ENCODE measurements at regions not wholly inside any gene's neighbourhood (a gene's known extent, or its start where the extent isn't known, plus 50 kb on each side); places are given as distances from the start of the nearest gene placed in this dataset.

GRCh38 chr21:40936178-40936577, 89.2 kb upstream of the DSCAM start:
- H3K18ac ChIP-seq (ENCODE audit: low read length), result no peak overlapping the region
- no peak overlapping the region for H2BK15ac ChIP-seq (ENCODE audit: low read length)
- H3K9me3 ChIP-seq (replicated peaks in 1 of 2; ENCODE audit: control insufficient read depth in 2 of 2, insufficient read depth in 1 of 2, low read depth in 1 of 2, low read length in 2 of 2), result no peaks in the 10 kb centered on the region
- no peak overlapping the region for H3K4me3 ChIP-seq (ENCODE audit: low read length in 2 of 2)
- no peaks in the 10 kb centered on the region for H3K36me3 ChIP-seq (replicated peaks in 1 of 2; ENCODE audit: control insufficient read depth in 2 of 2, insufficient read depth in 2 of 2, low read length in 2 of 2)
- H3K79me1 ChIP-seq (ENCODE audit: low read depth, low read length), result no peaks in the 10 kb centered on the region
- H2AFZ ChIP-seq (ENCODE audit: low read length), result no peak overlapping the region
- no peak overlapping the region for H3K4me2 ChIP-seq (ENCODE audit: insufficient read depth, low read length, poor library complexity, severe bottlenecking)
- no CpG with 5 or more reads among the region's 2 CpGs for WGBS, 2 donors (ENCODE audit: extremely low coverage in 2 of 2, insufficient read length in 2 of 2, insufficient replicate concordance in 1 of 2)
- no peak for DNase-seq (ENCODE audit: low spot score)
- H3K23ac ChIP-seq (ENCODE audit: low read depth, low read length, poor library complexity), result no peak overlapping the region
- H3K27ac ChIP-seq (replicated peaks; ENCODE audit: low read length), result no peak overlapping the region
- no peak overlapping the region for H3K9ac ChIP-seq (ENCODE audit: low read depth, low read length, poor library complexity)
- peaks cover 0 to 3% of the 10 kb centered on the region in 2 donors for H3K4me1 ChIP-seq (ENCODE audit: control insufficient read depth in 2 of 2, insufficient read depth in 1 of 2, low read depth in 1 of 2, low read length in 2 of 2)
- no peak overlapping the region for H2BK5ac ChIP-seq (ENCODE audit: low read length)
- no peak overlapping the region for H2BK12ac ChIP-seq (ENCODE audit: low read length)
- H3K27me3 ChIP-seq (ENCODE audit: control insufficient read depth in 3 of 3, insufficient read depth in 3 of 3, low read depth in 1 of 3, low read length in 3 of 3), result no peaks in the 10 kb centered on the region
- no peak overlapping the region for H3K14ac ChIP-seq (ENCODE audit: low read length)
- H2BK120ac ChIP-seq (ENCODE audit: low read depth, low read length), result no peak overlapping the region
- no peak overlapping the region for H2AK5ac ChIP-seq (ENCODE audit: low read depth, low read length)
- H4K91ac ChIP-seq (ENCODE audit: low read depth, low read length, poor library complexity), result no peak overlapping the region
- no peak overlapping the region for H3K4ac ChIP-seq (ENCODE audit: low read length)
- no peak overlapping the region for H4K8ac ChIP-seq (ENCODE audit: low read depth, low read length)

- DNase-seq (ENCODE audit: low spot score), result no peak
- WGBS, 2 donors (ENCODE audit: extremely low coverage in 2 of 2, insufficient read length in 2 of 2, insufficient replicate concordance in 1 of 2), result no CpG with 5 or more reads among the region's 10 CpGs
- H2BK12ac ChIP-seq (ENCODE audit: low read length), result no peak overlapping the region
Measured at GRCh38 chr21:40936771-40937261, 89.9 kb upstream of the DSCAM start.

GRCh38 chr21:40938078-40938477, 91.1 kb upstream of the DSCAM start:
- no peak overlapping the region for H3K23ac ChIP-seq (ENCODE audit: low read depth, low read length, poor library complexity)
- H2BK12ac ChIP-seq (ENCODE audit: low read length), result no peak overlapping the region
- H3K79me1 ChIP-seq (ENCODE audit: low read depth, low read length), result no peaks in the 10 kb centered on the region
- no peak overlapping the region for H3K27ac ChIP-seq (replicated peaks; ENCODE audit: low read length)
- H4K8ac ChIP-seq (ENCODE audit: low read depth, low read length), result no peak overlapping the region
- WGBS, 2 donors (ENCODE audit: extremely low coverage in 2 of 2, insufficient read length in 2 of 2, insufficient replicate concordance in 1 of 2), result no CpG with 5 or more reads among the region's 2 CpGs
- H4K91ac ChIP-seq (ENCODE audit: low read depth, low read length, poor library complexity), result no peak overlapping the region
- H2BK15ac ChIP-seq (ENCODE audit: low read length), result no peak overlapping the region
- no peak overlapping the region for H2BK5ac ChIP-seq (ENCODE audit: low read length)
- no peak overlapping the region for H3K18ac ChIP-seq (ENCODE audit: low read length)
- no peak overlapping the region for H2AK5ac ChIP-seq (ENCODE audit: low read depth, low read length)
- H2AFZ ChIP-seq (ENCODE audit: low read length), result no peak overlapping the region
- H2BK120ac ChIP-seq (ENCODE audit: low read depth, low read length), result no peak overlapping the region
- no peak overlapping the region for H3K4me2 ChIP-seq (ENCODE audit: insufficient read depth, low read length, poor library complexity, severe bottlenecking)
- no peak overlapping the region for H3K14ac ChIP-seq (ENCODE audit: low read length)
- H3K4me1 ChIP-seq (ENCODE audit: control insufficient read depth in 2 of 2, insufficient read depth in 1 of 2, low read depth in 1 of 2, low read length in 2 of 2), result peaks cover 0 to 3% of the 10 kb centered on the region in 2 donors
- no peak overlapping the region for H3K4ac ChIP-seq (ENCODE audit: low read length)
- H3K27me3 ChIP-seq (ENCODE audit: control insufficient read depth in 3 of 3, insufficient read depth in 3 of 3, low read depth in 1 of 3, low read length in 3 of 3), result no peaks in the 10 kb centered on the region
- H3K9me3 ChIP-seq (replicated peaks in 1 of 2; ENCODE audit: control insufficient read depth in 2 of 2, insufficient read depth in 1 of 2, low read depth in 1 of 2, low read length in 2 of 2), result no peaks in the 10 kb centered on the region
- no peak for DNase-seq (ENCODE audit: low spot score)
- H3K36me3 ChIP-seq (replicated peaks in 1 of 2; ENCODE audit: control insufficient read depth in 2 of 2, insufficient read depth in 2 of 2, low read length in 2 of 2), result no peaks in the 10 kb centered on the region
- no peak overlapping the region for H3K9ac ChIP-seq (ENCODE audit: low read depth, low read length, poor library complexity)
- H3K4me3 ChIP-seq (ENCODE audit: low read length in 2 of 2), result no peak overlapping the region

More at GRCh38 chr21:40936771-40937261, 89.9 kb upstream of the DSCAM start:
- no peak overlapping the region for H2AK5ac ChIP-seq (ENCODE audit: low read depth, low read length)
- no peaks in the 10 kb centered on the region for H3K36me3 ChIP-seq (replicated peaks in 1 of 2; ENCODE audit: control insufficient read depth in 2 of 2, insufficient read depth in 2 of 2, low read length in 2 of 2)
- H2BK5ac ChIP-seq (ENCODE audit: low read length), result no peak overlapping the region
- H2BK120ac ChIP-seq (ENCODE audit: low read depth, low read length), result no peak overlapping the region
- no peak overlapping the region for H3K4ac ChIP-seq (ENCODE audit: low read length)
- no peak overlapping the region for H3K23ac ChIP-seq (ENCODE audit: low read depth, low read length, poor library complexity)
- H3K27me3 ChIP-seq (ENCODE audit: control insufficient read depth in 3 of 3, insufficient read depth in 3 of 3, low read depth in 1 of 3, low read length in 3 of 3), result no peaks in the 10 kb centered on the region
- H3K4me3 ChIP-seq (ENCODE audit: low read length in 2 of 2), result no peak overlapping the region
- no peak overlapping the region for H2BK15ac ChIP-seq (ENCODE audit: low read length)
- H3K79me1 ChIP-seq (ENCODE audit: low read depth, low read length), result no peaks in the 10 kb centered on the region
- H2AFZ ChIP-seq (ENCODE audit: low read length), result no peak overlapping the region
- H3K27ac ChIP-seq (replicated peaks; ENCODE audit: low read length), result no peak overlapping the region
- no peak overlapping the region for H3K18ac ChIP-seq (ENCODE audit: low read length)
- H4K8ac ChIP-seq (ENCODE audit: low read depth, low read length), result no peak overlapping the region
- H3K4me2 ChIP-seq (ENCODE audit: insufficient read depth, low read length, poor library complexity, severe bottlenecking), result no peak overlapping the region
- H3K14ac ChIP-seq (ENCODE audit: low read length), result no peak overlapping the region
- H3K9me3 ChIP-seq (replicated peaks in 1 of 2; ENCODE audit: control insufficient read depth in 2 of 2, insufficient read depth in 1 of 2, low read depth in 1 of 2, low read length in 2 of 2), result no peaks in the 10 kb centered on the region
- H3K9ac ChIP-seq (ENCODE audit: low read depth, low read length, poor library complexity), result no peak overlapping the region
- H3K4me1 ChIP-seq (ENCODE audit: control insufficient read depth in 2 of 2, insufficient read depth in 1 of 2, low read depth in 1 of 2, low read length in 2 of 2), result peaks cover 0 to 3% of the 10 kb centered on the region in 2 donors
- H4K91ac ChIP-seq (ENCODE audit: low read depth, low read length, poor library complexity), result no peak overlapping the region

GRCh38 chr21:40938611-40939010, 91.7 kb upstream of the DSCAM start:
- H3K36me3 ChIP-seq (replicated peaks in 1 of 2; ENCODE audit: control insufficient read depth in 2 of 2, insufficient read depth in 2 of 2, low read length in 2 of 2), result no peaks in the 10 kb centered on the region
- H3K4me3 ChIP-seq (ENCODE audit: low read length in 2 of 2), result no peak overlapping the region
- no peak overlapping the region for H3K23ac ChIP-seq (ENCODE audit: low read depth, low read length, poor library complexity)
- WGBS, 2 donors (ENCODE audit: extremely low coverage in 2 of 2, insufficient read length in 2 of 2, insufficient replicate concordance in 1 of 2), result 100% methylated on average over 1 of the region's 4 CpGs; no CpG with 5 or more reads in 1 of the 2 donors
- no peak overlapping the region for H3K14ac ChIP-seq (ENCODE audit: low read length)
- no peak overlapping the region for H2AK5ac ChIP-seq (ENCODE audit: low read depth, low read length)
- DNase-seq (ENCODE audit: low spot score), result no peak
- peaks cover 0 to 3% of the 10 kb centered on the region in 2 donors for H3K4me1 ChIP-seq (ENCODE audit: control insufficient read depth in 2 of 2, insufficient read depth in 1 of 2, low read depth in 1 of 2, low read length in 2 of 2)
- H3K27me3 ChIP-seq (ENCODE audit: control insufficient read depth in 3 of 3, insufficient read depth in 3 of 3, low read depth in 1 of 3, low read length in 3 of 3), result no peaks in the 10 kb centered on the region
- H2BK120ac ChIP-seq (ENCODE audit: low read depth, low read length), result no peak overlapping the region
- H3K9me3 ChIP-seq (replicated peaks in 1 of 2; ENCODE audit: control insufficient read depth in 2 of 2, insufficient read depth in 1 of 2, low read depth in 1 of 2, low read length in 2 of 2), result no peaks in the 10 kb centered on the region
- no peak overlapping the region for H4K8ac ChIP-seq (ENCODE audit: low read depth, low read length)
- no peak overlapping the region for H3K18ac ChIP-seq (ENCODE audit: low read length)
- H2BK12ac ChIP-seq (ENCODE audit: low read length), result no peak overlapping the region
- no peak overlapping the region for H3K9ac ChIP-seq (ENCODE audit: low read depth, low read length, poor library complexity)
- H3K27ac ChIP-seq (replicated peaks; ENCODE audit: low read length), result no peak overlapping the region
- no peak overlapping the region for H4K91ac ChIP-seq (ENCODE audit: low read depth, low read length, poor library complexity)
- H3K4me2 ChIP-seq (ENCODE audit: insufficient read depth, low read length, poor library complexity, severe bottlenecking), result no peak overlapping the region
- no peak overlapping the region for H2BK15ac ChIP-seq (ENCODE audit: low read length)
- H3K4ac ChIP-seq (ENCODE audit: low read length), result no peak overlapping the region
- H2BK5ac ChIP-seq (ENCODE audit: low read length), result no peak overlapping the region
- H2AFZ ChIP-seq (ENCODE audit: low read length), result no peak overlapping the region
- no peaks in the 10 kb centered on the region for H3K79me1 ChIP-seq (ENCODE audit: low read depth, low read length)
